AG10803 (cell line): ENCODE measurements at regions not wholly inside any gene's neighbourhood (a gene's known extent, or its start where the extent isn't known, plus 50 kb on each side); places are given as distances from the start of the nearest gene placed in this dataset.
A peak's percentile ranks its signal among the peaks of the same experiment; 100 is the strongest.

Experiments
- DNase-seq: peaks from one replicate; pipeline ENCODE4 v3.0.0; 2010; ENCODE audit warnings: low read depth
- H3K4me3 ChIP-seq: 2 replicates; pipeline ENCODE4 v1.5.1; 2011; ENCODE audit warnings: mild to moderate bottlenecking, low read length, control low read depth
- TF ChIP-seq, protein P1 (sequence below): conservative IDR thresholded peaks from 2 replicates; pipeline ENCODE4 v1.5.1; 2011; ENCODE audit warnings: mild to moderate bottlenecking, low read length, control low read depth, inconsistent platforms

DNA sequence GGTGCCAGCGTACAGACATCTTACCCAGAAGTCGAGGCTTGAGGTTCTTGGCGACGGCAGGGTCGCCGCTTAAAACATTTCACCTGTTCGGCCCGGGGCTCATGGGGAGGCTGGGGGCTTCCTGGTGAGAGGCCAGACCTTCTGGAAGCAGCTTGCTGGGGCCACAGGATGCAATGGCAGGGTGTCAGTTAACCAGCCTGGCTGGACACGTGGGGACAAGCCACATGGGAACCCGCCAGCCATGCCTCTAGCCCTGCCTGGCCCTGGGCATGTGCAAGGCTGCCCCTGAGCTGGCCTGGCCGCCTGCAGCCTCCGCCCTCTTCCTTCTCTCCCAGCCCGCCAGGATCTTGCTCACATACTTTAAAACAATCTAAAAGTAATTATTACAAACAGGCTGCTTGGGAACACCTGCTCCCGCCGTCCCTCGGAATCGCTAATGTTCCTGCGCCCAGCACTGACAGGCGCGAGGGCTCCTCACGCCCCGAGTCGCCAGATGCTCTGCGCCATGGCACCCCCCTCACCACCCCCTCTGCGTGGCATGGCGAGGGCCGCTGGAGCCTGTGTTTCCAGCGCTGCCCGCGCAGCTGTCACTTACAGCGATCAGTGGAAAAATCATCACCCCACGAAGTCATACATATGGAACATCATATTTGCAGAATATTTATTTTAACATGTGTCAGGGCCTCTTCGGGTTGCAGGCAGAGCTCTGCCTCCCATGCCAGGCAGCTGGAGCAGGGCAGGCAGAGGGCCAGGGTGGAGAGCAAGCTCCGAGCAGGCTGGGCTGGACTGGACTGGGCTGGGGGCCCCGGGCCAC is 188.7 kb upstream of the GSE1 start:
- TF ChIP-seq, protein P1, sequence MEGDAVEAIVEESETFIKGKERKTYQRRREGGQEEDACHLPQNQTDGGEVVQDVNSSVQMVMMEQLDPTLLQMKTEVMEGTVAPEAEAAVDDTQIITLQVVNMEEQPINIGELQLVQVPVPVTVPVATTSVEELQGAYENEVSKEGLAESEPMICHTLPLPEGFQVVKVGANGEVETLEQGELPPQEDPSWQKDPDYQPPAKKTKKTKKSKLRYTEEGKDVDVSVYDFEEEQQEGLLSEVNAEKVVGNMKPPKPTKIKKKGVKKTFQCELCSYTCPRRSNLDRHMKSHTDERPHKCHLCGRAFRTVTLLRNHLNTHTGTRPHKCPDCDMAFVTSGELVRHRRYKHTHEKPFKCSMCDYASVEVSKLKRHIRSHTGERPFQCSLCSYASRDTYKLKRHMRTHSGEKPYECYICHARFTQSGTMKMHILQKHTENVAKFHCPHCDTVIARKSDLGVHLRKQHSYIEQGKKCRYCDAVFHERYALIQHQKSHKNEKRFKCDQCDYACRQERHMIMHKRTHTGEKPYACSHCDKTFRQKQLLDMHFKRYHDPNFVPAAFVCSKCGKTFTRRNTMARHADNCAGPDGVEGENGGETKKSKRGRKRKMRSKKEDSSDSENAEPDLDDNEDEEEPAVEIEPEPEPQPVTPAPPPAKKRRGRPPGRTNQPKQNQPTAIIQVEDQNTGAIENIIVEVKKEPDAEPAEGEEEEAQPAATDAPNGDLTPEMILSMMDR = no peak
- no peak for DNase-seq
- H3K4me3 ChIP-seq = no peak overlapping the region

DNA sequence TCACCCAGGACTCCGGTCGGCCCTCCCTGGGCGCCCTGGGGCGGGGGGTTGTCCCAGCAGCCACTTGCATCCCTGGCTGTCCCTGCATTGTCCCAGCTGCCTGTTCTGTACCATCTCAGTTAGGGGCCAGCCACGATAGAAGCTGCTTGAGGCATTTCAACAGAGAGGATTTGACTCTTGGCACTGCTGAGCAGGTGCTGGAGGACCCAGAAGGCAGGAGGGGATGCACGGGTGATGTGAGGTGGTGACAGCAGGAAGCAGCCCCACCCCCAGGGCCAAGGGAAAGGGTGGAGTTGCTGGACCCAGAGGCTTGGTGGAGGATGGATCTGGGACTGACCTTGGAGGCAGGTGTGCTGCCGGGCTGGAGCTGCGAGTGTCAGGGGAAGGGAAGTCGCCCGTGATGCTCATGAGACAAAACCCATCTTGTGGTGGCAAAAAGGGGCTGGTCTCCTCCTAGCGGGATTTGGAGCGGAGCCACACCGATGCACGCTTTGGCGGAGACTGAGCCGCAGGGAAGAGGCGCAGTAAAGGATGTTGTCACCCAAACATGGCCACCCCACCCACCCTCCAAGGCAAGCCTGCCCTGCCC is 188.0 kb upstream of the GSE1 start:
- no peak overlapping the region for H3K4me3 ChIP-seq
- TF ChIP-seq, protein P1 = no peak
- DNase-seq = no peak

DNA sequence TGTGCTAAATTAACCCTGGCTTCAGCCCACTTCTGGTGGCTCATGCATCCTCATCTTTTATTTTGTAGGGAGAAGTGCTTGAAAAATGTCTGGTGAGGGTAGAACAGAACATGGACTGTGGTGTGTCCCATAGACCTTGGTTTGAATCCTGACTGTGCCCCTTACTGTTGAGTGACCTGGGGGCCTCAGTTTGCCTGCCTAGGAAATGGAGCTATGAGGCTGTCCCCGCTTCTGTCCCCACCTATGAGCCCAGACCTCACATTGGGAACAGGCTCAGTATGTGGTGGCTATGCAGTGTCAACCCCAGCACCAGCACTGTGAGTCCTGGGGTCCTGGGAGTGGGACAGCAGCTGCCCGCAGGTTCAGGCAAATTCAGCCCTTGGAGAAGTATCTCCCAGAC is 186.3 kb upstream of the GSE1 start:
- TF ChIP-seq, protein P1 = no peak

DNA sequence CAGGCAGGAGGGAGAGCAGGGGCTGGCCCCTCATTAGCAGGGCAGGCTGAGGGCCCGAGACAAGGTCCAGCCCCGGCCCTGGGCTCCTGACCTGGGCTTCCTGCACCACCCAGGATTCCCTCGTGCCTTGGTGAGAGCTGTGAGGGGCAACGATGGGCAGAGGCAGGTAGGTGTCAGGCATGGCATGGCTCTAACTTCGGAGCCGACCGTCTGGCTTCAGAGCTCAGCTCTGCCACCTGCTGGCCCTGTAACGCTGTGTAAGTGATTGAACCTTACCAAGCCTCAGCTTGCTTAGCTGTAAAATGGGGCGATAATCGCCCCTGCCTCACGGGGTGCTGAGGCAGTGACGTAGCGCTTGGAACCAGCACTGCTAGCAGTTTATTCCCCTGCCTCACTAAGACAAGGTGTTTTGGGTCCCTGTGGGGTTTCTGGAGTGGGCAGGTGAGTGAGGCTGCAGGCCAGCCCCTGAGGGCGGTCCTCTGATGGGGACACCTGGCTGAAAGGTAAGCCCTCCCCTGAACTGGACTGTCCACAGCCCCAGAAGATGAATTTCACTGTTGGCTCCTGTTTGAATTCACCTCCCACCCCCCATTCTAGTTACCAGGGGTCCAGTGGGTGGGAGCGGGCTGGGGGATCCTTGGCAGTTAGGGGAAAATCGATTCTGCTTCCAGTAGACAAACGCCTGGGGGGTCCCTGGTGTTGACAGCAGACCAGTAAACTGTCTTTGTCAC is 184.8 kb upstream of the GSE1 start:
- TF ChIP-seq, protein P1 = peak; percentile 54
- no peak overlapping the region for H3K4me3 ChIP-seq
- DNase-seq = no peak

More for the DNA sequence above, 186.3 kb upstream of the GSE1 start:
- DNase-seq = no peak
- no peak overlapping the region for H3K4me3 ChIP-seq

DNA sequence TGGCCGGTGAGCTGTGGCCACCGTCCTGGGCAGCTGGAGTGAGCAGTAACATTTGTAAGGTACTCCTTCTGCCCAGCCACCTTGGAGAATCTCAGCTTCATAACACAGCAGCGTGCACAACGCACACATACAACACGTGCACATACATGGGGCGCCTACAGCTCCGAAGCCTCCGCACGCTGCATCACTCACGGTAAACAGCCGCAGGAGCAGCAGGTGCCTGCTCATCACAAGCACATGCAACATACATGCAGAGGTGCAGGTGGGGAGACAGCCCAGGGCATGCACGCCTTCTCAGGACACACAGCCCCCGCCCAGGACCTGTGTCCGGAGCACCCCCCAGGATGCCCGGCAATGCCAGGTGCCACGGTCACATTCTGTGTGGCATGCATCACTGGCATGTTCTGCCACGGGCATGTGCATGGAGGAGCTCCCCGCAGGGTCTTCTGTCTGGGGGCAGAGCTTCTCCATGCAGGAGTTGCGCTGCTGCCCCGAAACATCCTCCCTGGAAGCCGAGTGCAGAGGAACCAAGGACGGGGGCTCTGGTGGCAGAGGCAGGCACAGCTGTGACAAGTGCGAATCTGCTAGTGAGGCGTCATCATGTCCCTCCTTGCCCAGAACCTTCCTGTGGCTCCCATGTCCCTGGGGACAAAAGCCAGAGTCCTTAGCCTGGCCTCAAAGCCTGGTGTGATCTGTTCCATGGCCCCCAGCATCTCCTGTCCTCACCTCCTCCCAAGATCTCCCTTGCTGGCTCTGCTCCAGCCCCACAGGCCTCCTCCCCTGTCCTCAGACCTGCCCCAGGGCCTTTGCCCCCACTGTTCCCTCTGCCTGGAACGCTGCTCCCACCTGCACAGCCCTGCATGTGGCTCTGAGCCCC is 184.0 kb upstream of the GSE1 start:
- no peak overlapping the region for H3K4me3 ChIP-seq
- TF ChIP-seq, protein P1 = no peak
- no peak for DNase-seq

DNA sequence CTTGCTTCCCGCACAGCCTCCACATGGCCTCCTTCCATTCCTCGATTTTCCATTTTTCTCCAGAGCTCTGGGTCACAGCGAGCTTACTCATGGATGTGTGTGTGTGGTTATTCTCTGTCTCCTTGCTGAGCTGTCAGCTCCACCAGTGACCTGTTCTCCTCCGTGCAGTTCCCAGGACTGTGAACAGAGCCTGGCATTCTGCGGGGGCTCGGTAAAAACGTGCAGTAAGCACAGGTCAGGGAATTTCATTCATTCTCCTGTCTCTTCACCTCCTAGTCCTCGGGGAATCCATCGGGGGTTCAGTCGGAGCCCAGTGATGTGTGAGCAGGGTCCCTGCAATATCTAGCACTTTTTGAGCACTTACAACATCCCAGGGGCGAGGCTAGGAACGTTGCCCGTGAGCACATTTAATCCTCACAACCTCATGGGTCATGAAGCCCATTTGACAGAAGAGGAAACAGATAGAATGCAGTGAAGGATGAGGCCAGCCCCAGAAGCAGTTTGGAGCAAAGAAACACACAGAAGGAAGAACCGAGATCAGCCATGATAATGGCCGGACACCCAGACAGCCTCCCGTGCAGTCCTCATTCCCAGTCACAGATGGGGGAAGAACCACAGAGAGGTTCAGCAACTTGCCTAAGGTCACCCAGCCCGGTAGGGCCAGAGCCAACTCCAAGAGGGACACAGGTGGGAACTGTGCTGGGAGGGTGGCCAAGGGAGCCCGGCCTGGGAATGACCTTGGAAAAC is 183.2 kb upstream of the GSE1 start:
- TF ChIP-seq, protein P1 = no peak
- DNase-seq = no peak
- H3K4me3 ChIP-seq = no peak overlapping the region
